C4-2B (cell line): ENCODE measurements at regions not wholly inside any gene's neighbourhood (a gene's known extent, or its start where the extent isn't known, plus 50 kb on each side); places are given as distances from the start of the nearest gene placed in this dataset.

Experiments
- ZFX ChIP-seq: fragments of 450-650 bp; IDR thresholded peaks from 2 replicates; pipeline ENCODE4 v1.6.1; 2017
- TF ChIP-seq, protein P1 (sequence below): fragments of 450-650 bp; conservative IDR thresholded peaks from 2 replicates; pipeline ENCODE4 v1.5.1; 2017; ENCODE audit warnings: mild to moderate bottlenecking

GRCh38 chr4:73922766-73923630 lies 53.8 kb downstream of the CXCL1 start:
- TF ChIP-seq, protein P1, sequence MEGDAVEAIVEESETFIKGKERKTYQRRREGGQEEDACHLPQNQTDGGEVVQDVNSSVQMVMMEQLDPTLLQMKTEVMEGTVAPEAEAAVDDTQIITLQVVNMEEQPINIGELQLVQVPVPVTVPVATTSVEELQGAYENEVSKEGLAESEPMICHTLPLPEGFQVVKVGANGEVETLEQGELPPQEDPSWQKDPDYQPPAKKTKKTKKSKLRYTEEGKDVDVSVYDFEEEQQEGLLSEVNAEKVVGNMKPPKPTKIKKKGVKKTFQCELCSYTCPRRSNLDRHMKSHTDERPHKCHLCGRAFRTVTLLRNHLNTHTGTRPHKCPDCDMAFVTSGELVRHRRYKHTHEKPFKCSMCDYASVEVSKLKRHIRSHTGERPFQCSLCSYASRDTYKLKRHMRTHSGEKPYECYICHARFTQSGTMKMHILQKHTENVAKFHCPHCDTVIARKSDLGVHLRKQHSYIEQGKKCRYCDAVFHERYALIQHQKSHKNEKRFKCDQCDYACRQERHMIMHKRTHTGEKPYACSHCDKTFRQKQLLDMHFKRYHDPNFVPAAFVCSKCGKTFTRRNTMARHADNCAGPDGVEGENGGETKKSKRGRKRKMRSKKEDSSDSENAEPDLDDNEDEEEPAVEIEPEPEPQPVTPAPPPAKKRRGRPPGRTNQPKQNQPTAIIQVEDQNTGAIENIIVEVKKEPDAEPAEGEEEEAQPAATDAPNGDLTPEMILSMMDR: peak; percentile 51
- no peak for TF ChIP-seq ZFX
